ENCODE measurements at regions not wholly inside any gene's neighbourhood (a gene's known extent, or its start where the extent isn't known, plus 50 kb on each side); places are given as distances from the start of the nearest gene placed in this dataset.

- FAIRE-seq, result no peak
Measured at GRCh38 chr6:48057601-48058000, 53.4 kb downstream of the PTCHD4 start.

- no peak for FAIRE-seq
Measured at GRCh38 chr6:48048451-48049146, 62.4 kb downstream of the PTCHD4 start.

DNA sequence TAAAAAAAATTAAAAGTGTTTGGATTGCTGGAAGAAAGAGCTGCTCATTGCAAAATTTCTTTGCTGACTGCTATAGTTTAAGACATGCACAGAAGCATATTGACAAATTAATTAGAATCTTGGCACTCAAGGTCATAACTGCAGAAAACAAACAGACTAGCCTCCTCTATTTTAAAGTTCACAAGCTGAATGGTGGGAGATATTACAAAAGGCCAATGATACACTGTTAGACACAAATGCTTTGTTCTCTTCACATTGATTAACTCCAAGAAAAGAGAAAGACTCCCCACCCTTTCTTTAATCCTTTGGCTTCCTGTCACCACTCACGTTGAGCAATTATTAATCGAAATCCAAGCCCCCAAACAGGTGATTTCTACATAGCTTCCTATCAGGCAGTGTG, 69.1 kb downstream of the PTCHD4 start:
- peak; percentile 45 for FAIRE-seq

DNA sequence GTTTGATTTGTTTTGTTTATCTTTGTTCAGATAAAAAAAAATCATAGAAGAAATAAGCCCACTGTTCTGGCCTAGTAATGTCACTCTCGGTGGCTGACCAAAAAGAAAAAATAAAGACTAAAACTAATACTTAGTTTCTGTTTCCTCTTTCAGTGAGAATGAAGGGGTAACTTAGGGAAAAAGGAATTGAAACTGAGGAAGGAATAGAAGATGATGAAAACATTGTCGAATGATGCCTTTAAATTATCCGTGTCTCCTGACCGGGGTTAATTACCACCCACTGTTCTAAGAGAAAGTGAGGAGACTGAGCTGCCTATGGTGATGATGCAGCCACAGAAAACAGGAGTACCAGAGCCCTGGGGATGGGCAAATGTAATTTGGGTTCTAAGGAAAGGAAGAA, 73.1 kb downstream of the PTCHD4 start:
- FAIRE-seq, result no peak

- FAIRE-seq, result no peak
Measured at GRCh38 chr6:48036316-48036715, 74.7 kb downstream of the PTCHD4 start.

DNA sequence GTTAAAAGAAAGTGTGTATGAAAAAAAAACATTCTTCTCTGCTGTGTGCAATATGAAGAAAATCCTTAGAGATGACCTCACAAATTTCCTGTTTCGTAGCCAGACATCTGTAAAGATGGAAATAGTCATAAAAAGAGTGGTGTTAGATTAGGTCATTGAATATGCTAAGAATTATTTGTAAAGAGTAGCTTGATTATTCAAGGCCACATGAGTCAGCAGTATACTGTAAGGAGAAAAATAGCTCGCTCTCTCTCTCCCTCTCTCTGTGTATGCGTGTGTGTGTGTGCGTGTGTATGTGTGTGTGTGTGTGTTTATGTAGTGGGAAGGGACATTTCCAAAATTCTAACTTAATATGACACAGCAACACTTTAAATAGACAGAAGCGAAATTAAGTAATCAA, 78.8 kb downstream of the PTCHD4 start:
- FAIRE-seq, result peak; percentile 68

DNA sequence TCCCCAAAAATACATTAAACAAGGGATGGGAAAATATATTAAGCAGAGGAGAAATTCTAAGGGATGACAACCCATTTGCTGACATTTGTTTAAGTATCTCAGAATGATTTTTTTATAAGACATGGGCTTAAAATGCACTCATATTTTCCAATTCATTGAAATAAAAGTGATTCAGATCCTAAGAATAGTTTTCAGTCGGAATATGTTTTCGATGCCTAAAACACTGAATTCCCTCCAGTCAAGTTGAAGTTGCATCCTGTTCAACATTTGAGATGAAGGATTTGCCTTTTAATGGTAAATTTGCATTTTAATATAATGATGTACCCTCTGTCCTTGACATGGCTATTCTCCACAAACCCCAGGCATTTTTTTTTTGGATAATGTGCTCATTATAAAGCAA, 79.3 kb downstream of the PTCHD4 start:
- no peak for FAIRE-seq

- no peak for FAIRE-seq
Measured at GRCh38 chr6:48027704-48028435, 83.1 kb downstream of the PTCHD4 start.

- no peak for FAIRE-seq
Measured at GRCh38 chr6:48024956-48025355, 86.0 kb downstream of the PTCHD4 start.

- no peak for FAIRE-seq
Measured at GRCh38 chr6:48021904-48022303, 89.1 kb downstream of the PTCHD4 start.

GRCh38 chr6:48016020-48016755, 94.8 kb downstream of the PTCHD4 start:
- FAIRE-seq, result no peak

GRCh38 chr6:47992809-47993208, 118.2 kb downstream of the PTCHD4 start:
- FAIRE-seq, result no peak

DNA sequence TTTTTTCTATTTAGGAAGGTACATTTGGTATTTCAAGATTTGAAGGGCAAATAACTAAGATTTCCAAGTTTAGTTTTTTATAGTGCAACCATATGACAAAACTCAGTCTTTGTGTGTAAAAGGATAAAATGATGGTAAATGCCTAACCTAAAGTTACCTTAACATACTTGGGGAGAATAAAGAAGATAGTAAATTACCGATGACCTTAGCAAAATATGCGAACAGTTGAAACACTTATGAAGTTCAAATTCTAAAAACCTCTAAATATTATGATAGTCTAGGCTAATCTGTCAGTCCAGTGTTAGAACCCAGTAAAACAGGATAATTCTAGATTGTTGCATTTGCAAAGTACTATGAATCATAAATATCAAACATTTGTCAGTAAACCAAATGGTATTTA, 127.5 kb downstream of the PTCHD4 start:
- no peak for FAIRE-seq

GRCh38 chr6:47977314-47977713, 133.7 kb downstream of the PTCHD4 start:
- no peak for FAIRE-seq

DNA sequence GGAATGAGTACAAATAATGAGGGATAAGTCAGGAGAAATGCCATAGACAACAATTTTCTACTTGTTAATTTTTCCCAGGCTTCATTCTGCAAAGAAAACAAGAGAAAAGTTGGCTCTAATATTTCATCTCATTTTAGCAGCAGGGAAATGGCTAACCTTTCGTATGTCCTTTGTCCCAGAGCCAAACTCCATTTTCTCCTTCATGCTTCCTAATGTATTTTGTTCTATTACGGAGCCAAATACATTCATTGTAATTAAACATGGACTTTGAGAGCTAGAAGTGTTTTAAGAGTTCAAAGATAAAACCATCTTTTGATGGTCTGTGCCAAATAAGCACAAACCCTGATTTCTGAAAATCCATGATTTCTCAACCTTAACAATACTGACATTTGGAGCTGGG, 136.9 kb downstream of the PTCHD4 start:
- FAIRE-seq, result no peak

- FAIRE-seq, result no peak
Measured at GRCh38 chr6:47970826-47971225, 140.2 kb downstream of the PTCHD4 start.

GRCh38 chr6:47967843-47968242, 143.2 kb downstream of the PTCHD4 start:
- no peak for FAIRE-seq

- FAIRE-seq, result no peak
Measured at GRCh38 chr6:47964969-47965368, 146.0 kb downstream of the PTCHD4 start.

- no peak for FAIRE-seq
Measured at GRCh38 chr6:47952640-47953039, 158.4 kb downstream of the PTCHD4 start.

GRCh38 chr6:47944846-47945245, 163.0 kb downstream of the OPN5 start:
- no peak for FAIRE-seq

- FAIRE-seq, result no peak
Measured at GRCh38 chr6:47938405-47938804, 156.6 kb downstream of the OPN5 start.

- FAIRE-seq, result no peak
Measured at GRCh38 chr6:47936820-47937219, 155.0 kb downstream of the OPN5 start.

DNA sequence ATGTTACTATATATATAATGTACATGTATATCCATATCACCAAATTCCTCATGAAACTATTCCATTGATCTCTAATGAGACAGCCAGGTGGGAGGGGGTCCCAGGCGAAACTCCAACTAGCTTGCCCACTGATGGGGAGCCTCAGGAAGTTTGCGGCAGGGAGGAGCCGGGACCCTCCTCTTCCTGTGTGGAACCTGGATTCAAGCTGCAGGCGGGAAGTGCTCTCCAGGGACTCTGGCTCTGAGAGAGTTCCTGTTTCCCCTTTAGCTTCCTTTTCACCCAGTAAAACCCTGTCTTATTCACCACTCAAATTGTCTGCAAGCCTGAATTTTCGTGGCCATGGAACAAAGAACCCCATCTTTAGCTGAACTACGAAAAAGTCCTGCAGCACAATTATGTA, 152.2 kb downstream of the OPN5 start:
- FAIRE-seq, result no peak

DNA sequence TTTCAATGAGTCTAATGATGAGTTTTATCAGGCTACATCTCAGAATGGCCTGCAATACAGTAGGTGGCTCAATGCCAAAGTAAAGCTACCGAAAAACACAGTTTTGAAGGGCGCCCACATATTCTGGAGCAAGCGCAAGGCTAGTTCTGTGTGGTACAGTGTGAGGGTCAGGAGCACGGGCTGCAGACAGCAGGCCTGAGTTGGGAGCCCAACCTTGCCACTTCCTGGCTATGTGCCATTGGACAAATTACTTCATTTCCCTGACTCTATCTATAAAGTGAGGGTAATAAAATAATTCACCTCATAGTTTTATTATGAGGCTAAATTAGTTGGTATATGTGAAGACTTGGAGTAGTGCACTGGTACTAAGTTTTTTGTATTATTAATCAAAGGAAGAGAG, 150.7 kb downstream of the OPN5 start:
- FAIRE-seq, result no peak

Data from islet of Langerhans (tissue), 1 donor.